ENCODE measurements at regions not wholly inside any gene's neighbourhood (a gene's known extent, or its start where the extent isn't known, plus 50 kb on each side); places are given as distances from the start of the nearest gene placed in this dataset.

DNA sequence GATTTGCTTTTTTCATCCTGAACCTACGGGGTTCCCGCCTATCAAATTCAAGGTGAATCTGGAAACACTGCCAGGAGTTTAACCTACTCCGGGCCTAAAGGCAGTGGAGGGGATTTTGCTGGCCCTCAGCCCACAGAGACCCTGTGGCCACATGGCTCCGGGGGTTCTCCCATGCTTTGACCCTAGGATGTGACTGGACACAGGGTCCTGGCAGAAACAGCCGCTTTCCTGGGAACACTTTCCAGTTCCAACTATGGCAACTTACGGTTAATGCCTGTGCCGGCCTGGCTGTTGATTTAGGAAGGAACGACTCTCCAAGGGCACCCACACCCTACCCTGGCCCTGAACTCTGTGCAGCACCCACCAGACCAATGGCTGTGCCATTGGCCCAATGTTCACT, 141.7 kb upstream of the RPS6KA2 start:
- TF ChIP-seq, protein P1, sequence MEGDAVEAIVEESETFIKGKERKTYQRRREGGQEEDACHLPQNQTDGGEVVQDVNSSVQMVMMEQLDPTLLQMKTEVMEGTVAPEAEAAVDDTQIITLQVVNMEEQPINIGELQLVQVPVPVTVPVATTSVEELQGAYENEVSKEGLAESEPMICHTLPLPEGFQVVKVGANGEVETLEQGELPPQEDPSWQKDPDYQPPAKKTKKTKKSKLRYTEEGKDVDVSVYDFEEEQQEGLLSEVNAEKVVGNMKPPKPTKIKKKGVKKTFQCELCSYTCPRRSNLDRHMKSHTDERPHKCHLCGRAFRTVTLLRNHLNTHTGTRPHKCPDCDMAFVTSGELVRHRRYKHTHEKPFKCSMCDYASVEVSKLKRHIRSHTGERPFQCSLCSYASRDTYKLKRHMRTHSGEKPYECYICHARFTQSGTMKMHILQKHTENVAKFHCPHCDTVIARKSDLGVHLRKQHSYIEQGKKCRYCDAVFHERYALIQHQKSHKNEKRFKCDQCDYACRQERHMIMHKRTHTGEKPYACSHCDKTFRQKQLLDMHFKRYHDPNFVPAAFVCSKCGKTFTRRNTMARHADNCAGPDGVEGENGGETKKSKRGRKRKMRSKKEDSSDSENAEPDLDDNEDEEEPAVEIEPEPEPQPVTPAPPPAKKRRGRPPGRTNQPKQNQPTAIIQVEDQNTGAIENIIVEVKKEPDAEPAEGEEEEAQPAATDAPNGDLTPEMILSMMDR (IDR thresholded peaks at IDR 0.05 in 4 of 5, conservative IDR thresholded peaks at IDR 0.05 in 1 of 5) = no peak
- no peak for TF ChIP-seq POLR2A (IDR thresholded peaks at IDR 0.05)
